Gastroesophageal sphincter (tissue), 4 donors: ENCODE measurements at regions not wholly inside any gene's neighbourhood (a gene's known extent, or its start where the extent isn't known, plus 50 kb on each side); places are given as distances from the start of the nearest gene placed in this dataset.

Experiments
- ATAC-seq: fragments of 150-250 bp; one replicate; pipeline ENCODE4 v1.9.1; 2016; ENCODE audit warnings: mild to moderate bottlenecking, moderate library complexity
- H3K27ac ChIP-seq, 4 donors: fragments of 200-600 bp; sonication (generic) in 3 of 4; 1 replicate in 3 of 4; 2 replicates in 1 of 4; pipeline ENCODE4 v1.5.1; 2016 to 2019
- H3K27me3 ChIP-seq: fragments of 200-600 bp; sonication (generic); one replicate; pipeline ENCODE4 v1.5.1; 2019
- H3K36me3 ChIP-seq, 2 donors: fragments of 200-600 bp; sonication (generic); one replicate each; pipeline ENCODE4 v1.5.1; 2019; ENCODE audit warnings: control low read depth in 1 of 2
- H3K4me1 ChIP-seq, 3 donors: fragments of 200-600 bp; sonication (generic); 1 replicate in 2 of 3; 2 replicates in 1 of 3; pipeline ENCODE4 v1.5.1; 2016 to 2019; ENCODE audit warnings: control low read depth in 2 of 3
- H3K4me3 ChIP-seq, 2 donors: fragments of 200-600 bp; sonication (generic); one replicate each; pipeline ENCODE4 v1.5.1; 2019; ENCODE audit warnings: mild to moderate bottlenecking in 1 of 2, moderate library complexity in 1 of 2
- H3K9me3 ChIP-seq, 3 donors: fragments of 200-600 bp; sonication (generic); one replicate each; pipeline ENCODE4 v1.5.1; 2017 to 2019; ENCODE audit warnings: control low read depth in 2 of 3
- EP300 ChIP-seq: sonication (generic); formaldehyde crosslinking; IDR thresholded peaks from one replicate; pipeline ENCODE4 v1.6.1; 2017; ENCODE audit warnings: antibody characterized with exemption, mild to moderate bottlenecking
- POLR2A ChIP-seq, 2 donors: fragments of 450-650 bp; IDR thresholded peaks; one replicate each; pipeline ENCODE4 v1.6.1; 2017; ENCODE audit warnings: antibody characterized with exemption in 2 of 2, mild to moderate bottlenecking in 2 of 2, moderate library complexity in 1 of 2
- POLR2AphosphoS5 ChIP-seq: sonication (generic); formaldehyde crosslinking; IDR thresholded peaks from one replicate; pipeline ENCODE4 v1.6.1; 2017; ENCODE audit warnings: antibody characterized with exemption
- WGBS, 2 donors: methylation state at CpG; one replicate each; pipeline ENCODE4 v1.1.5; 2018; ENCODE audit warnings: low coverage in 1 of 2; 5-methylcytosine and 5-hydroxymethylcytosine counted together
- TF ChIP-seq, protein P1 (sequence below), 4 experiments: fragments of 200-600 bp in 2 of 4; fragments of 450-650 bp in 2 of 4; sonication (generic) in 1 of 4; IDR thresholded peaks; one replicate each; pipeline ENCODE4 v1.5.1; 2017 to 2019; ENCODE audit warnings: antibody characterized with exemption in 4 of 4, mild to moderate bottlenecking in 2 of 4, moderate library complexity in 2 of 4

- no peak for ATAC-seq
- WGBS, 2 donors = 42 to 85% methylated on average over 3 to 4 of the region's 4 CpGs
Observed at GRCh38 chr3:124383051-124383450, 347.2 kb upstream of the UMPS start.

DNA sequence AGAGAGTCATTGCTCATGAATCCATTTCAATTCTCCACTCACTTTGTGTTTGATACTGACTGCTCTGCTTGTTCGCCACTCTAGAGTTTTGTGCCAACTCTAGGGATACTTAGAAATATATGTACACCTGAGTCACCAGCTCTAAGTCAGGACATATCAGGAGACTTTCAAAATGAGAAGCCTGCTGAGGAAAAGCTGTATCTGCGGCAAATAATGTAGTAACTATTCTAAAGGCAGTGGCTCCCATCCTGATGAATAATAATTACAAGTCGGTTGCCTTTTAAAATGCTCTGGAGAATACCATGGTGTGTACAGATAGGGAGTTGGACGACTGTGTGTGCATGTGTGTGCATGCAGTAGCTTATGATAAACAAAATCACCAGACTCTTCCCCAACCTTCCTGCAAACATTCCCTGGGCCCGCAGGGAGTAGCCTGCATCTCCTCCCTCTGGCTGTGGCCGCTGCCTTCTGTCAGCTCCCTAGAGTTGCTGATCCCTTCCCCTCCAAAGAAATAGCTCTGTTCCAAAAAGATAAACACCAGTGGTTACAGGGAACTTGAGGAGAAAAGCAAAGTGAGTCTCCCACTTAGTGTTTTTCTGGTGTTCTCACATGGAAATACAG lies 346.3 kb upstream of the UMPS start:
- no peaks in the 10 kb centered on the region for H3K9me3 ChIP-seq
- WGBS, 2 donors = 70 to 76% methylated on average over 4 of the region's 6 CpGs
- ATAC-seq = no peak
- H3K4me3 ChIP-seq = no peak overlapping the region
- H3K27me3 ChIP-seq = no peaks in the 10 kb centered on the region
- no peak overlapping the region for H3K27ac ChIP-seq
- peaks cover 0 to 4% of the 10 kb centered on the region in 2 donors for H3K36me3 ChIP-seq
- TF ChIP-seq, protein P1, sequence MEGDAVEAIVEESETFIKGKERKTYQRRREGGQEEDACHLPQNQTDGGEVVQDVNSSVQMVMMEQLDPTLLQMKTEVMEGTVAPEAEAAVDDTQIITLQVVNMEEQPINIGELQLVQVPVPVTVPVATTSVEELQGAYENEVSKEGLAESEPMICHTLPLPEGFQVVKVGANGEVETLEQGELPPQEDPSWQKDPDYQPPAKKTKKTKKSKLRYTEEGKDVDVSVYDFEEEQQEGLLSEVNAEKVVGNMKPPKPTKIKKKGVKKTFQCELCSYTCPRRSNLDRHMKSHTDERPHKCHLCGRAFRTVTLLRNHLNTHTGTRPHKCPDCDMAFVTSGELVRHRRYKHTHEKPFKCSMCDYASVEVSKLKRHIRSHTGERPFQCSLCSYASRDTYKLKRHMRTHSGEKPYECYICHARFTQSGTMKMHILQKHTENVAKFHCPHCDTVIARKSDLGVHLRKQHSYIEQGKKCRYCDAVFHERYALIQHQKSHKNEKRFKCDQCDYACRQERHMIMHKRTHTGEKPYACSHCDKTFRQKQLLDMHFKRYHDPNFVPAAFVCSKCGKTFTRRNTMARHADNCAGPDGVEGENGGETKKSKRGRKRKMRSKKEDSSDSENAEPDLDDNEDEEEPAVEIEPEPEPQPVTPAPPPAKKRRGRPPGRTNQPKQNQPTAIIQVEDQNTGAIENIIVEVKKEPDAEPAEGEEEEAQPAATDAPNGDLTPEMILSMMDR (IDR thresholded peaks at IDR 0.05) = no peak
- TF ChIP-seq POLR2AphosphoS5 (no peak), POLR2A (IDR thresholded peaks at IDR 0.05) (no peak), EP300 (no peak)
- no peaks in the 10 kb centered on the region for H3K4me1 ChIP-seq

More at GRCh38 chr3:124383051-124383450, 347.2 kb upstream of the UMPS start:
- Histone ChIP-seq H3K27ac (no peak overlapping the region), H3K9me3 (no peaks in the 10 kb centered on the region), H3K4me1 (no peaks in the 10 kb centered on the region), H3K27me3 (no peaks in the 10 kb centered on the region), H3K4me3 (no peak overlapping the region), H3K36me3 (peaks cover 0 to 4% of the 10 kb centered on the region in 2 donors)
- TF ChIP-seq, protein P1 (IDR thresholded peaks at IDR 0.05) = no peak
- TF ChIP-seq POLR2A (IDR thresholded peaks at IDR 0.05) (no peak), POLR2AphosphoS5 (no peak), EP300 (no peak)

DNA sequence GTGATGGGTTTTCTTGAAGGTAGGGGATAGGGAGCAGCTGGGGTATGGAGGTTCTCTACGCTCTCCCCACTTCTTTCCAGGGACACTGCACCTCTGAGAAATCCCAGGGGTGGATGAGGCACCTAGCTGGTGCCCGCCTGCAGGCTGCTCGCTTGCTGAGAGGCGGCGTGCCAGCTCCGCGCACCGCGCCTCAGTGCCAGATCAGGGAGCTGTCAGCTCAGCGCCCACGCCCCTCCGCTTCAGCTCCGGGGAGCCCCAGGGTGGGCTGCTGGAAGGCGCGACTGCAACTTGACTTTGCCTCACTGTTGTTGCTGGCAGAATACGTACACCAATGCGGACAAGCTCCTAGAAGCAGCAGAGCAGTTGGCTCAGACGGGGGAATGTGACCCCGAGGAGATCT lies 345.7 kb upstream of the UMPS start:
- ATAC-seq = no peak
- H3K4me3 ChIP-seq = no peak overlapping the region
- H3K9me3 ChIP-seq = no peaks in the 10 kb centered on the region
- H3K27me3 ChIP-seq = no peaks in the 10 kb centered on the region
- TF ChIP-seq EP300 = no peak
- no peak for TF ChIP-seq POLR2A (IDR thresholded peaks at IDR 0.05)
- no peak for TF ChIP-seq POLR2AphosphoS5
- TF ChIP-seq, protein P1 (IDR thresholded peaks at IDR 0.05) = no peak
- no peaks in the 10 kb centered on the region for H3K4me1 ChIP-seq
- 100% methylated on average over 1 of the region's 19 CpGs; no CpG with 5 or more reads in 1 of the 2 donors for WGBS, 2 donors
- no peak overlapping the region for H3K27ac ChIP-seq
- H3K36me3 ChIP-seq = peaks cover 0 to 4% of the 10 kb centered on the region in 2 donors

GRCh38 chr3:124385996-124386395 lies 344.3 kb upstream of the UMPS start:
- Histone ChIP-seq H3K9me3 (no peaks in the 10 kb centered on the region), H3K36me3 (peaks cover 0 to 4% of the 10 kb centered on the region in 2 donors), H3K4me3 (no peak overlapping the region), H3K27ac (no peak overlapping the region), H3K27me3 (no peaks in the 10 kb centered on the region), H3K4me1 (no peaks in the 10 kb centered on the region)
- TF ChIP-seq POLR2AphosphoS5 = no peak
- TF ChIP-seq POLR2A (IDR thresholded peaks at IDR 0.05) = no peak
- TF ChIP-seq EP300 = no peak
- TF ChIP-seq, protein P1 (IDR thresholded peaks at IDR 0.05) = no peak
- no peak for ATAC-seq
- 49 to 100% methylated on average over 1 to 2 of the region's 2 CpGs for WGBS, 2 donors

- H3K4me3 ChIP-seq = no peak overlapping the region
- no peak overlapping the region for H3K27ac ChIP-seq
- H3K4me1 ChIP-seq = no peaks in the 10 kb centered on the region
- no peak for TF ChIP-seq EP300
- TF ChIP-seq, protein P1 (IDR thresholded peaks at IDR 0.05) = no peak
- no peak for TF ChIP-seq POLR2A (IDR thresholded peaks at IDR 0.05)
- TF ChIP-seq POLR2AphosphoS5 = no peak
- peaks cover 0 to 4% of the 10 kb centered on the region in 2 donors for H3K36me3 ChIP-seq
- WGBS, 2 donors = 52 to 94% methylated on average over 2 to 4 of the region's 4 CpGs
- no peaks in the 10 kb centered on the region for H3K9me3 ChIP-seq
- no peaks in the 10 kb centered on the region for H3K27me3 ChIP-seq
- ATAC-seq = no peak
Observed at GRCh38 chr3:124386996-124387595, 343.2 kb upstream of the UMPS start.
